GM11168 (cell line): ENCODE measurements at regions not wholly inside any gene's neighbourhood (a gene's known extent, or its start where the extent isn't known, plus 50 kb on each side); places are given as distances from the start of the nearest gene placed in this dataset.

Experiments
- in situ Hi-C: fragments of 300-500 bp; cut with MboI; formaldehyde crosslinking; loops from one replicate; pipeline ENCODE4 v1.12.0; 2022; ENCODE audit warnings: low sequenced_read_pairs; ENCODE audit not compliant: unreplicated experiment

DNA sequence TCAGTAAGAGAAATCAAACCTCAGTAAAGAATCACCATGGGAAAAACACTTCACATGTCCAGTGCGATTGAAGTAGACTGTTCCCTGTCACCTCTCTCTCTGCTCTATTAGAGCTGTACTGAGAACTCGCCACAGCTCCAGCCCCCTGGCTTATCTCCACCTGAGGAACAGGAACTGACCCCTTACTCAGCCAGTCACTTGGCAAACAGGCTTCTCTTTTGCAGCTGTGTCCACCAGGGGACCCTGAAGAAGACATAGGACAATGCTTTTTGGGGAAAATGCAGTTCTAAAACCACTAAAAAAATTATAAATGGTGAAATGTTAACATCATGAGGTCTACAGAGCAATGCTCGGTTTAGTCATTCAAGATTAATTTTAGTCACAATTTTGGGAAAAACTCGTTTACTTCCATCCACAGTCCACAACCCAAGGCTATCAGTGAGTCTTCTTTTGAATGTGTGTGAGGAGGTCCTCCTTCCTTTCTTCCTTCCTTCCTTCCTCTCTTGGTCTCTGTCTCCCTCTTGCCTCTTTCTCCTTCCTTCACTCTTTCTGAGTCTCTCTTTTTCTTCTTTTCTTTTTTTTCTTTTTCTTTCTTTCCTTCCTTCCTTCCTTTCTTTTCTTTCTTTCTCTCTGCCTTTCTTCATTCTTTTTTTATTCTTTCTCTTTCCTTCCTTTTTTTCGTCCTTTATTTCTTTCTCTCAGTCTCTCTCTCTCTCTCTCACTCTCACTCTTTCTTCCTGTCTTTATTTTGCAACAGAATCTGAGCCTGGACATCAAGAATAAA is 1189.5 kb upstream of the TMEM132C start:
- in situ Hi-C loops = no loop called here

DNA sequence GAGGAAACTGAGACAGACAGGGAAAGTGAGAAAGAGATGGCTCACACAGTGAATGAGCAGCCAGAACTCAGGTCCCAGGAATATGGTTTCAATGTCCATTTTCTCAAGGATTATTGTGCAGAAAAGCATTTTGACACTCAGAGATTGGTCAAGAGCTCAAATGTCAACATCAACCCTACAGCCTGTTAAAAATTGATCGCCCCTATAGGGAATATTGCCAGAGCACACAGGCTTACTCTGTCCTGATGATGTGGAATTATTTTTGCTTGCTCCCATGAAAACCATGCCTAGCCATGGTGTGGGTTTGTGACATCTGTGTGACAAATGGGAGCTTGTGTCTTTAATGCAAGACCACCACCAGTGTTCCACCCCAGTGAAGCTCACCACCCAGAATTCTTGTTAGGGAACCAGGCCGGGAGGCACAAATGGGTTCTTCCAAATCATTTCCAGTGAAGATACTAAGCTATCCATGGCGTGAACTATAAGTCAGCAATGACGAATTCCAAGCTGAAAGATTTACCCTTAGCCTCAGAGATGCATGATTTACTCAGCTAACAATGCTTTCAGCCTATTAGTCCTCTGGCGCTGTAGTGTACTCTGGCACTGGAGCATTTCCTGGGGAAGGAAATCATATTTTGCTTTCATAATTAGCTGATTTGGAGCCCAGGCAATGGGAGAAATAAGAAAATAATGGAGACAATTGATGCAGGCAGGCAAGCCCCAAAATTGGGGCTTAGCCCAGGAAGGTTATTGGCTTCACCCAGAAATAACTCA is 1188.2 kb upstream of the TMEM132C start:
- in situ Hi-C loops = no loop called here

DNA sequence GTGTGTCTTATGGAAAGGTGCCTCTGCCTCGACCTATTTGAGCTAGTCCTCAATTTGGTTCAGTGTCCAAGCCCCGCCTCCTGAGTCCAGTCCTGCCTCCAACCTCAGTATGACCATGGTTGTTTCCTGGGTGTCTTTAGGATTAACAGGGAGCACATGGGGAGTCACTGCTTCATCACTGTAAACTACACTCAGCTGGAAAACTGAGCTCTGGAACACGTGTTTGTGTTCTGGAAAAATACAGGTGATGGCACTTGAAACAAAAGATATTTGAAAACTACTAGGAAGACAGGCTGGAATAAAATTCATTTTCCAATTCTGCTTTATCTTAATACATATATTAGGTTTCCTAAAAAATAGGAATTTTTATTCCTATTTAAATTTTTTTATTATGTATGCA is 1187.3 kb upstream of the TMEM132C start:
- in situ Hi-C loops = no loop called here

DNA sequence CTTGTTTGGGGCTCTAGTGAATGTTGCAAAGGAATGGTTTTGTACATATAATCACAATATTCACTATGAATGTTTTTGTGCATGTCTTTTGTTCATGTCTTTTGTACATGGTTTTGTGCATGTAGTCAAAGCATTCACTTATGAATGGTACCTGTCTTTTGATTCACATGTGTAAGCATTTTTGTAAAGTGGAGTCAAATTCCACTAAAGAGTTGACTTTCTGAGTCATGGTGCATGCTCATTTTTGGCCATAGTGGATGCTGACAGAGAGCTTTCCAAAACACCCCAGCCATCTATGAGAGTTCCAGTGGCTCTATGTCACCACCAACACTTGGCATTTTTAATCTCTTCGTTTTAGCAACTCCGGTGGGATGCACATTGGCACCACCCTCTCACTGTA is 1185.9 kb upstream of the TMEM132C start:
- in situ Hi-C loops = no loop called here

DNA sequence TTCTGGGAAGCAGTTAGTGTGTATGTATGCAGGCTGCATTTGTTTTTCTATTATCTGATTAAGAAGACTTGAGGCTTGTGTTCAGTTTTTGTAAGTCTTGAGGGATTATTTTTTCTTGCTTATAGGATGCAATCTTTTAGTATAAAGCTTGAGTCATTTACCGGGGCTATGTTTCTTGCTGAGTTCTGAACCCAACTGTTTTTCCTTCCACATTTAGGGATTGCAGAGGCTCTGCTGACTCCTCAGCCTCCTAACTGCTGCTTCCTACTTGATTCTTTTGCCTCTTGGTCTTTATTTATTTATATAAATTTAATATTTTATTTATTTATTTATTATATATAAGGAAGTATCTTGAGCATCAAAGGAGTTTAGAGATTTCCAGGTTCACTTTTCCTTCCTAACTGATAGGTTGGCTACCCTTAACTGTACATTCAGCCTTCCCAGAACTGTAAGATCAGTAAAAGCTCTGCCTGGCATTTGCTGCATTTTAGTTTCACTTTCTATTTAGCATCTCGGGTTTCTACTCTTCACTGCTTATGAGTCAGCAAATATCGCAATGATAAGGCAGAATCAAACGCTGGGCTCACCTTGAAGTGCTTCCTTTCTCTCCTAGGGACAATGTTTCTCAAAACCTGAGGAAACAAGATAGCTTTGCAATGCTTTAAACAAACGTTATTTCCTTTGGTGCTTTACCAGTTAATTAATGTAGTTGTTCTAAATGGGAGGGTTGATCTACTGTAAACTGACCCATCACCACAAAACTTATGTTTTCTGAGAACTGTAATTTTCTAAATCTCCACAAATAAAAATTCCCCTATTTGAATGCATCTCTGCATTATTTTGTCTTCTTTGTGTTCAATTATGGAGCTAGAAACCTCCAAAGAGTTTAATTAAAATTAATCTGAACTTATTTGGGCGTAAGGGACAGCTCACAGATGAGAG is 1183.7 kb upstream of the TMEM132C start:
- in situ Hi-C loops = no loop called here

DNA sequence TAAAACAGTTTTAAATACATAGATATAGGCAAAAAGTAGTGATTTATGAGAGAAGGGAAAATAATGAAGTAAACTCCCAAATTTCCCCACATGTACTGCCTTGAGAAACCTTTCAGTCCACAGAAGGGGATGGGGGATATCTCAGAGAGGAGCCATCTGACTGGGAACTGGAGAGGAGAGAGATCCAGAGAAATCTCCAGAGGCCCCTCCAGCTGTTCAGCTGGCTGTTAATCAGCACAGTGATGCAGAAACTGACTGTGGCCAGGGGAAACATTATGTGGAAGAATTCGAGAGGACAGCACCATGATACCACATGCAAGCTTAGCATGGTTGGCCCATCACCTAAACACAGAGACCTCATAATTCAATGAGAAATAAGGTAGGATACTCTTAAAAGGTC is 1165.9 kb upstream of the TMEM132C start:
- in situ Hi-C loops = loop anchor here (25.0 kb wide), 2 partner anchors 186 to 261 kb away; no protein-coding TSS in a partner anchor

DNA sequence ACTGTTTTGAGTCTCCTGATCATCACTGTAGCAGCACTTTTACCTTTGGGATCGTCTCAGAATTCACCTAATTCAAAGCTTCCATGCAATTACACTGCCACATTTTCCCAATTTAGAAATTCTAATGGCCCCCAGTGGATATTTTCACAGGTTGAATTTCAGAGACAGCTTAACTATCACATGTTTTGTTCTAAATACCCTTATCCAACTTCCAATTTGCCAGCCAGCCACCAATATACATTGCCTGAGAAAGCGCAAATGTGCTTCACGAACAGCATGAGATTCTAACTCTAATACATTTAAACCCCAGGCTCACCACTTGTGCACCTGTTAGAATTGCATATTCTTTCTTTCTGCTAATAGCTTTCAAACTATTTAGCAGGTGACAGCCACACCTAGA is 1160.9 kb upstream of the TMEM132C start:
- in situ Hi-C loops = loop anchor here (25.0 kb wide), 2 partner anchors 181 to 256 kb away; no protein-coding TSS in a partner anchor

DNA sequence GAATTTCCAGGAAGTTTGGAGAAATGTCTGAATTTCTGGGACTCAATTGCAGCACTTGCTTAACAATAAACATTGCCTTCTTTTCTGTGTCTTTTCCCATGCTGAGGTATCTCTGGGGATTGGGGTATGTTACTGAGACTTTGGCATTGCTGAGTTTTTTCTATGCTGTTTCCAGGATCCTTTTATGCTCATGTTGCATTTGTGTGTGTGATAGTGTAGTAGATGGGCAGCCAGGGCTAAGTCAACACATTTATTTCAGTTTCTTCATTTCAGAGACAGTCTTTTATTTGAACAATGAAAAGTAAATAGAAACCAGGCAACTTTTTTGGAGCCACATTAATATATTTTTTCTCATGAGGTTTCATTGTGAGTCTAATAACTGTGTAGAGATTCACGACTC is 1160.3 kb upstream of the TMEM132C start:
- in situ Hi-C loops = loop anchor here (25.0 kb wide), 2 partner anchors 181 to 256 kb away; no protein-coding TSS in a partner anchor

DNA sequence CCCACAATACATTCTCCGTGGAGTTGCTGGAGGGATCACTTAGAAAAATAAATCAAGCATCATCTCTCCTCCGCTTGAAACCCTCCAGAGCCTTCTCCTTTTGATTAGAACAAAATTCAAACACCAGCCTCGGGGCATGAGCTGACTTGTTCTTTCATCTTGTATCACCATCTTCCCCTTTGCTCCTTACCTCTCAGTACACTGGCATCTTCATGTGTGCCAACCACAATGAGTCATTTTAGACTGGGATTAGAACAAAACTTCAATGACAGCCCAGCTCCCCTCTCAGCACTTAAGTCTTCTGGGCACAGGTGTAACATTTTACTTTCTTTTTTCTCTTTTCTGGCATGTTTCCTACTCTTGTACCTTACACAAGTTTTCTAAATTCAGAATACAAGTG is 1159.2 kb upstream of the TMEM132C start:
- in situ Hi-C loops = loop anchor here (25.0 kb wide), 2 partner anchors 180 to 255 kb away; no protein-coding TSS in a partner anchor

DNA sequence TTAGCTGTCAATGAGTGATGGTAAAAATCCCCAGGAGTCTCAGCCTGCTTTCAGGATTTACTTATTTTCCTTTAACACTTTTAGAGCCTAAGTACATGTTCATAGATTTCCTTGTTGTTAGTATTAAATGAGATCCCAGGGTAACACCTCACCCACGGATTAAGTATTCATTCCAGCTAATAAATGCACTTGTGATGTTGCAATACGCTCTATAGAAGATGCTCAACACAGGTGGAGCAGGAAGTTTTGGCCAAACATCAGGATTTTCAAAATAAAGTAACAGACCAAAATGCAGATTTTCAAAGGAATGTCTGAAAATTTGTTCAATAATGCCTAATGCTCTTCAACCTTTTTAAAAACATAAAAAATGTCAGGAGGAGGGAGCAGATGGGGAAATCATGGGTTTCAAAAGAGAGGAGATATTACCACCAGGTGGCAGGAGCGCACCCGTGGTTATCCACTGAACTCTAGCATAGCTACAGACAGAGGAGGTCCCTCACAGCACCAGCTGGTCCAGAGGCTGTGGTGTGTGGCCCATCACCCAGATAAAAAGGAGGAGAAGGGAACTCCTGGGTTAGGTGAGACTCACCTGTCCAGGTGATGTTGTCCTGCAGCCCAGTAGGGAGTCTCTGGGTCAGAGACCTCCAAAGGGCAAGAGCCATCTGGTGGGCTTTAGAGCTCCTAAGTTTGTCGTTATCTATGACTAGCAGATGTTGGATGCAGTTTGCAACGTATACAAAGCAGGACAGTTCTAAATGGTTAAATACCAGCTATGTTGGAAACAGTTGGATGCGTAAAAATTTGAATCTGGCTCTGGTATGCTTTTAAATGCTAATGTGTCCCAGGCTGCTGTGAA is 1158.4 kb upstream of the TMEM132C start:
- in situ Hi-C loops = loop anchor here (25.0 kb wide), 2 partner anchors 179 to 254 kb away; no protein-coding TSS in a partner anchor

DNA sequence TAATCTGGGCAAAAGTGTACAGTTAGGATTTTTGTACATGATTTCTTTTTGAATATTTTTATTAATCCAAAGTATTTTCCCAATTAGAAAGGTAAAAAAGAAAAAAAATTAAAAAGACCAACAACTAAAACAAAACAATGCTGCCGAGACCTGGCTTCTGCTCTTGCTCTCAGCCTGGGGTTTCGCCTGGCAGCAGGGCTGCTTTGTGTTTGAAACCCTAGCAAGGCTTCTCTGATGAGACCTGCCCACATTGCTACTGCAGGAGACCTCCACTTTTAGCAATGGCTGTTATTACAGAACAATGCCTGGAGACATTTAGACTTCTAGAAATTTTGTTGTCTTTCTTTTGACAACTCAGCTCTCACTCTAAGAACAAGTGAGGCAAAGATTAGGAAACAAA is 1153.0 kb upstream of the TMEM132C start:
- in situ Hi-C loops = loop anchor here (25.0 kb wide), 2 partner anchors 173 to 248 kb away; no protein-coding TSS in a partner anchor

DNA sequence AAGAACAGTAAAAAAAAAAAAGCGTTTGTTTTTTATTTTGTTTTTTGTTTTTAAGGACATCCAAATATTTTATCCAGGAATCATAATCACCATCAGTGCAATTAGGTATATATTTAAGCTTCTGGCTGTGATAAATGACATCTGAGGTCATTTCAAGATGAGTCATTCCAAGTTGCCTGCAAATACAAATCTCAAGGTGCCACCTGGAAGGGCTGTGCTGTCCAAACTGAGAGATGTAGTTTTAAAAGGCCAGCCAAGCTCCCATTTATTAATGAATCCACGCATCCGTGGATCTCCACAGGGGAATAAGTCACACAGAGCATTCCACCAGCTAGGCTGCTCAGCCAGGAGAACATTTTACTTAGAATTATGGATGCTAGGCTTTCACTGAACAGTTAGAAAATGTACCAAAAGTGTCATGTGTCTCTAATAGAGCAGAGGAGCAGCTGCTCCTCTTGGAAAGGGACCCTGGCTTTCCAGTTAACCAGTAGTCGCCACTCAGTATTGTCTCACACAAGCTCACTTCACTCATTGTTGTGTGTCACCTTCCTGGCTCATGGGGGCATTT is 1151.4 kb upstream of the TMEM132C start:
- in situ Hi-C loops = loop anchor here (25.0 kb wide), 2 partner anchors 172 to 247 kb away; no protein-coding TSS in a partner anchor

DNA sequence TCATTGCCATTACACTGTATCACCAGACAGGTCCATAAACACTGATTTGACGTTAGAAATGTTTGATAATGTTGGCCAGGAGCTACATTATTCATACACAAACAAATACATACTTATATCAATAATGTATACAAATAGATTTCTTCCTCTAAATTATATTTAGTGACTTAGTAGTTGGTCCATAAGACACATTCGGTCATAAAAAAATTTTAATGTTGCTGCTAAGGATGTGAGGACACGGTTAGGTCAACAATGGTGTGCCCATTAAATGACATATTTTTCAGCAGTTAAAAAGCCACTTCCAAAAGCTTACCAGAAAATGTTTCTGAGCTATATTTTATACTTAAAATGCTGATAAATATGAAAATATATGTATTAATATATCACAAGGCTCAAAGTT is 1148.7 kb upstream of the TMEM132C start:
- in situ Hi-C loops = loop anchor here (25.0 kb wide), 2 partner anchors 169 to 244 kb away; no protein-coding TSS in a partner anchor

DNA sequence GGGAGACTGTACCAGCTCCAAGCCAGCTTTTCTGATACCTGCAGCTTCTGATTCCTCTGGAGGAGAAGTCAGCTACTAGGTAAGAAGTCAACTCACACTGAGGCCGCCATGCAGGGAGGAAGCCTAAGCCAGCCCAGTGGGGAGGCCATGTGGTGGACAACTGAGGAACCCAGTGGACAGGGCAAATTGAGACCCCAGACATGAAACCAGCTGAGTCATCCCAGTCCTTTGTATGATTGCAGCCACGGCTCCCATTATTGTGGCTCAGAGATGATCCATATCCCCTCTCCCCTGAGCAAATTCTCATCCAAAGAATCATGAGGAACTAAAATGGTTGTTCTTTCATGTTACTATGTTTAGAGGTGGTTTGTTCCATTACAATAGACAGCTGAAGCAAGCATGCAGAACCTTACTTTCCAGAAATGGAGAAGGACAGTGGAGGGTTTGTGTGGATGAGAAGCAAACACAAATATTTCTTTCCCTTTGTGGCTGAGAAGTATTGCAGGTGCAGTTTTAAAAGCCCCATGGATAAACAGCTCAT is 1147.3 kb upstream of the TMEM132C start:
- in situ Hi-C loops = loop anchor here (25.0 kb wide), 2 partner anchors 168 to 243 kb away; no protein-coding TSS in a partner anchor

DNA sequence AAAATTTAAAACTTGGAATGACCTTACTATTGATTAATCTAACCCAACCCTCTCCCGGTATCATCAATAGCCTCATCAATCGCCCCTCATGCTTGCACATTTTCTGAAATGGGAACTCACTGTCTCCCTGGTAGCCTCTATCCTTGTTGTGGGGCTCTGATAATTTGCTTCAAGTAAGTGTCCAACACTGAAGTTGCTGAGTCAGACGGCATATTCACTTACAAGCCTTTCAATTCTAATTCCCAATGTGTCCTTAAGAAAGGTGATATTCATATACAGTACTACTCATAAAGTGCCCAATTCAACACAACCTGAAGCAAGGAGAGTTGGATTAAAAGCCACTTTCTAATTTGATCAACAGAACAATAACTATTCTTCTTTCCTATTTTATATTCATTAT is 1146.1 kb upstream of the TMEM132C start:
- in situ Hi-C loops = loop anchor here (25.0 kb wide), 2 partner anchors 166 to 241 kb away; no protein-coding TSS in a partner anchor

DNA sequence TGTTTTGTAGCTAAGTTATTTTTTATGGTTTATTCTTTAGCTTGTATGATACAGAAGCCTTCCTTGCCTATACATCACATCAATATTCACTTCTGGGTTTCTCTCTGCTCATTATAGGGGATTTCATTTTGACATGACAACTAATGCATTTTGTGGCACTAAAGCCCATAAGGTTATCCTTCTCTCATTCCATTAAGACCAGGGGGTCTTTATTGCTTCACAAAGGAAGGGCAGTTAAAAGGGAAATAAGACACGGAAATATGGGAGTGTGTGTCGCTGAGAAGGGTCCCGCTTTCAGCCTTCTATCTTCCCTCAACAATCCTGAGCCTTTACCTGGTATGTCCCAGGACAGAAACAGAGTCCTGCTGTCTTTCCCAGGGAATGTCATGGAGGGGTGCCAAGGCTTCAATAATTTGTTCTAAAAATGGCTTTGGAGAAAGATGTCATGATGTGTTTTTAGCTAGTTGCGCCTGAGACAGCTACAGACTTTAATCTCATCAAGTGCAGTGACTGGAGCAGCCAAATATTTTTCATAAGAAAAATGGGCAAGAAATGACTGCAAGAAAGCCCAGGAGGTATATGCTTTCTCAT is 1145.4 kb upstream of the TMEM132C start:
- in situ Hi-C loops = loop anchor here (25.0 kb wide), 2 partner anchors 166 to 241 kb away; no protein-coding TSS in a partner anchor

DNA sequence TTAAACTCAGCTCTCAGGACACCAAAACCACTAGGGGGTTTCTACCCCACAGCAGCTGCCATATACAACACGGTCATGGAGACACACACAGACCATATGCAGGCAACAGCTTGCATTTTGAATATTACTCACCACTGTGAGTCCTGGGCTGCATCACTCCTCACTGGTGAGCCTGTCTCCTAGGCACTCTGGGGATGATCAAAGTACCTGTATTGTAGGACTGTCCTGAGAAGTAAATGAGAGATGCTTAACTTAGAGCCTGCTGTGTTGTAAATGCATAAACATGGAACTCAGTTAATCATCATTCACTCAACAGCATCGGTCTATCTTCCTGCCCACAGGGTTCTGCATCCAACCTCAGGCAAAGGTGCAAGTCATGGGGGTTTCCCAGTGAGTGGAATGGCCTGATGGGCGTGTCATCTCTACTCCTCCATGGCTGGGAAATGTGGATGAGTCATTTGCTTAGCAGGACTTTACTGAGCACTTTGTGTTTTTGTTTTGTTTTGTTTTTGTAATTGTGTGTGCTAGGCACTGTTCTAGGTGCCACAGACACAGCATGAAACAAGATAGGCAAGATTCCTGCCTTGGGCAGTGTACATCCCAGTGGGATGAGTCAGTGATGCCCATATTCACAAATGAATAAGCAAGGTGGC is 1141.2 kb upstream of the TMEM132C start:
- in situ Hi-C loops = no loop called here
